RWPE1 (cell line): ENCODE measurements at regions not wholly inside any gene's neighbourhood (a gene's known extent, or its start where the extent isn't known, plus 50 kb on each side); places are given as distances from the start of the nearest gene placed in this dataset.
"Not testable (repeated sequence)": the region's sequence is repeated elsewhere in the genome, so short reads cannot be mapped to it uniquely, and the experiment has no call there.

ENCODE experiments used
- CTCF ChIA-PET: fragments of 350-600 bp; sonication (Branson Sonifier 250); formaldehyde crosslinking; extraction: SDS; loops from one replicate; lab custom pipeline; 2021; lab: Yijun Ruan, JAX
- POLR2A ChIA-PET: fragments of 400-600 bp; formaldehyde crosslinking; extraction: SDS; loops from one replicate; lab custom pipeline; 2020; ENCODE audit warnings: antibody characterized with exemption; ENCODE audit not compliant: low non-redundant PET; lab: Yijun Ruan, JAX
- DNase-seq: peaks from one replicate; pipeline ENCODE4 v3.0.0; 2012; ENCODE audit warnings: low spot score
- H3K27ac ChIP-seq: fragments of 450-650 bp; 2 replicates; pipeline ENCODE4 v1.5.1; 2017
- TF ChIP-seq, protein P1 (sequence below): fragments of 450-650 bp; conservative IDR thresholded peaks from 2 replicates; pipeline ENCODE4 v1.5.1; 2017; ENCODE audit warnings: low read depth, mild to moderate bottlenecking

DNA sequence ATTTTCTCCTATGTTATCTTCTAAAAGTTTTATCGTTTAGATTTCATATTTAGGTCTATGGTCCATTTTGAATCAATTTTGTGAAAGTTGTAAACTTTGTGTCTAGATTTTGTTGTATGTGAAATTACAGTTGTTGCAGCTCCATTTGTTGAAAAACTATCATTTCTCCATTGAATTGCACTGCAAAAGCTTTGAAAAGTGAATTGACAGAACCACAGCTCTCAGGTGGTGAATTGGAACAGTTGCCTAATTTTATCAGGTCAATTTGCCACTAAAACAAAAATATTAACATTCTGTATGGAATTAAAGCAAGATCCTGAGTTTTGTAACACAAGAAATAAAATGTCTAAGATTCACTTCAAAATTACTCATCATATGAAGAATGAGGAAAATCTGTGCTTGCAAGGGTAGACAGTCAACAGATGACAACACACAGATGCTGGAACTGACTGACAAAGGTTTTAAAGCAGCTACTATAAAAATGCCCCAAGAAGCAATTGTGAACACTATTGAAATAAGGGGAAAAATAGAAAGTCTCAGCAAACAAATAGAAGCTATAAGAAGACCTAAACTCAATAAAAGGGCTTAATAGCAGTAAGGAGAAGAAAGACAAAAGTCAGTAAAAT, 346.7 kb downstream of the PAX1 start:
- no peak for DNase-seq
- CTCF ChIA-PET: no interaction called here
- POLR2A ChIA-PET: no interaction called here
- H3K27ac ChIP-seq: no peak overlapping the region
- TF ChIP-seq, protein P1, sequence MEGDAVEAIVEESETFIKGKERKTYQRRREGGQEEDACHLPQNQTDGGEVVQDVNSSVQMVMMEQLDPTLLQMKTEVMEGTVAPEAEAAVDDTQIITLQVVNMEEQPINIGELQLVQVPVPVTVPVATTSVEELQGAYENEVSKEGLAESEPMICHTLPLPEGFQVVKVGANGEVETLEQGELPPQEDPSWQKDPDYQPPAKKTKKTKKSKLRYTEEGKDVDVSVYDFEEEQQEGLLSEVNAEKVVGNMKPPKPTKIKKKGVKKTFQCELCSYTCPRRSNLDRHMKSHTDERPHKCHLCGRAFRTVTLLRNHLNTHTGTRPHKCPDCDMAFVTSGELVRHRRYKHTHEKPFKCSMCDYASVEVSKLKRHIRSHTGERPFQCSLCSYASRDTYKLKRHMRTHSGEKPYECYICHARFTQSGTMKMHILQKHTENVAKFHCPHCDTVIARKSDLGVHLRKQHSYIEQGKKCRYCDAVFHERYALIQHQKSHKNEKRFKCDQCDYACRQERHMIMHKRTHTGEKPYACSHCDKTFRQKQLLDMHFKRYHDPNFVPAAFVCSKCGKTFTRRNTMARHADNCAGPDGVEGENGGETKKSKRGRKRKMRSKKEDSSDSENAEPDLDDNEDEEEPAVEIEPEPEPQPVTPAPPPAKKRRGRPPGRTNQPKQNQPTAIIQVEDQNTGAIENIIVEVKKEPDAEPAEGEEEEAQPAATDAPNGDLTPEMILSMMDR: no peak

DNA sequence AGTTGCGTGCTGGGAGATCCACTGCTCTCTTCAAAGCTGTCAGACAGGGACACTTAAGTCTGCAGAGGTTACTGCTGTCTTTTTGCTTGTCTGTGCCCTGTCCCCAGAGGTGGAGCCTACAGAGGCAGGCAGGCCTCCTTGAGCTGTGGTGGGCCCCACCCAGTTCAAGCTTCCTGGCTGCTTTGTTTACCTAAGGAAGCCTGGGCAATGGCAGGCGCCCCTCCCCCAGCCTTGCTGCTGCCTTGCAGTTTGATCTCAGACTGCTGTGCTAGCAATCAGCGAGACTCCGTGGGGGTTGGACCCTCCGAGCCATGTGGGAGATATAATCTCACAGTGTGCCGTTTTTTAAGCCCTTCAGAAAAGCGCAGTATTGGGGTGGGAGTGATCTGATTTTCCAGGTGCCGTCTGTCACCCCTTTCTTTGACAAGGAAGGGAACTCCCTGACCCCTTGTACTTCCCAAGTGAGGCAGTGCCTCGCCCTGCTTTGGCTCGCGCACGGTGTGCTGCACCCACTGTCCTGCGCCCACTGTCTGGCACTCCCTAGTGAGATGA, 340.6 kb downstream of the PAX1 start:
- DNase-seq: not testable (repeated sequence)
- CTCF ChIA-PET: interaction anchor here (0.7 kb wide), 1 partner anchor 14 kb away, joined by 3 read pairs; no protein-coding TSS in a partner anchor

DNA sequence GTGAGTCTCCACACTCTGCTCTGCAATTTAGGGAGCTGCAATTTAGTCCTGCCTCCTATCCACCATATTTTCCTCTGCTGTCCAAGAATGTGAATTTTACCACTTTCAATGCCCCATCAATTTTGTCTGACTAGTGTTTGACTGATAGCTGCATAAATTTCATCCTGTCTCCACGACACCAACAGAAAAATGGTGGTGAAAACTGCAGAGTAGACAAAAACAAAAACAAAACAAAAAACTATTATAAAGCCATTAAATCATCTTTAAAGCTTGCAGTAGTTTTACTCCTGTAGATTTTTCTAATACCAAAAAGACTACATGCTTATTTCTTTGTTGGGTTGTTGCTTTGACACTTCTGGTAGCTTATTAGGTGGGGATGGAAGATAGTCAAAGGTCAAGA, 322.0 kb downstream of the PAX1 start:
- H3K27ac ChIP-seq: no peak overlapping the region
- DNase-seq: no peak
- ChIA-PET POLR2A (no interaction called here), CTCF (no interaction called here)
- TF ChIP-seq, protein P1: no peak

More for the DNA sequence above, 340.6 kb downstream of the PAX1 start:
- H3K27ac ChIP-seq, POLR2A ChIA-PET: not testable (repeated sequence)

DNA sequence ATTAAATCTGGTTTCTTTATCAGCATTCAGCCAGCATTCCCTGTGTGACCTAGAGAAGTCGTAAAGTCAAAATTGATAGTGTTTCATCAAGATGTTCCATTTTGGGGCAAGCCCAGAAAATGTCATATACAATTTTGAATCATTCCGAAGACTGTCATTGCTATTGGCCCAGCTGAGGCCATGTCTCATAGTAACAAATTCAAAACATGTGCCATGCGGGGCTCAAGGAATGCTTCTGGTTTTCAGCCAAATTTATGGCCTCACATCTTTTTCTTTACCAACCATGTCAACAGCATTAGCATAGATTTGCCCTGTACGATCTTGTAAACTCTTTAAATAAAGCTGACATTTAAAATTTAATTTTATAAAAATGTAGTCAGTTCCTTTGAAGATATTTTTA, 314.7 kb downstream of the PAX1 start:
- H3K27ac ChIP-seq: no peak overlapping the region
- TF ChIP-seq, protein P1: no peak
- ChIA-PET POLR2A (no interaction called here), CTCF (no interaction called here)
- DNase-seq: no peak

DNA sequence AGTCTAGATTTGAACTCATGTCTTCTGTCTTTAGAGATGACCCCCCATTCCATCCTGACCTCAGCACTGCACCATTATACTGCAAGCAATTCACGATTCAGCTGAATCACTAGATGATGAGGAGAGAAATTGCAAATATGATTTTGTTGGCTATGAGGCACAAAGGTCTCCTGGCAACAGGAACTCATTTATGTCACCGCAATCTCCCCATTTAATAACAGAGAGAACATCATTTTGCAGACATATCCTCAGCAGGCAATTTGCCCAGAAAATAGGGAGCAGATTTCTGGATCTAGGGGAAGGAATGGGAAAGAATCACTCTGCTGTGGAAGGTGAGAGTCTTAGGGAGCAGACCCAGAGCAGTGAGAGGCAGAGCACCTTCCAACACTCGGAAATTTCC, 303.0 kb downstream of the PAX1 start:
- TF ChIP-seq, protein P1: no peak
- H3K27ac ChIP-seq: no peak overlapping the region
- DNase-seq: no peak
- ChIA-PET POLR2A (no interaction called here), CTCF (no interaction called here)

DNA sequence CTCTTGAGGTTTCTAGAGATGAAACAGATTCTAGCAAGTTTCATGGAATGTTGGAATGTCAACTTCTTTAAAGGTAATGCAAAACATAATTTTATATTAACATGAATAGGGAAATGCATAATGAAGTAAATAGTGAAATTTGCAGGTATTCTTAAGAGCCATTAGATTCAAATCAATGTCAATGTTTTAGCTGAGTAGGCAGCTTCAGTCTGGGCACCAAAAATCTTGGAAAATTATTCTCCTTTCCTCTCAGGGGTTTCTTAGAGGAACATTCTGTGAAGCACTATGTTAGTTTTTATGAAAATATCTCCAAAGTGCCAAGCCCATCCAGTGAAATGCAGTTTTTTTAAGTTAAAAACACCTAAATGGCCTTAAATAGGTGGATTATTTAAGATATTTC, 300.8 kb downstream of the PAX1 start:
- H3K27ac ChIP-seq: no peak overlapping the region
- TF ChIP-seq, protein P1: no peak
- no peak for DNase-seq
- ChIA-PET CTCF (no interaction called here), POLR2A (no interaction called here)

DNA sequence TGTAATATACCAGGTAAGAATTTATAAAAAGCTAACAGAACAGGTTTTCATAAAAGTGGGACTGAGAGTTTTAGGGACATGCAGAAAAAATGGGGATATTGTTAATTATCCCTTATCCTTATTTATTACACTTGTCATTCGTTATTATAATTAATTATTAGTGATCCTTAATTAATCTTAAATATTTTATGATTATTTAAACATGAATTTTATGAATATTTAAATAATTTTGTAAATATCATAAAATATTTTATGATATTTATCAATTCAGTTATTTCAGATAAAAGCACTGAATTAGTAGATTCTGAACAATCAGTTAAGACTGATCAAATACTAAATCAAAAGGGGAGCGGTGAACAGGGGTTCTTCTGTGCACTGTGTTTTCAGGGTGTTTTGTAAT, 300.1 kb downstream of the PAX1 start:
- DNase-seq: no peak
- H3K27ac ChIP-seq: no peak overlapping the region
- CTCF ChIA-PET: interaction anchor here (0.5 kb wide), 1 partner anchor 253 kb away, joined by 4 read pairs; no protein-coding TSS in a partner anchor
- TF ChIP-seq, protein P1: no peak
- POLR2A ChIA-PET: no interaction called here
